GM12878 (cell line): ENCODE measurements at regions not wholly inside any gene's neighbourhood (a gene's known extent, or its start where the extent isn't known, plus 50 kb on each side); places are given as distances from the start of the nearest gene placed in this dataset.

Experiments used
- ATF3 ChIP-seq: IDR thresholded peaks from 2 replicates; pipeline ENCODE4 v1.6.1; 2011; ENCODE audit warnings: low read depth, mild to moderate bottlenecking, low read length, moderate library complexity, borderline replicate concordance; ENCODE audit errors: extremely low read depth
- CHD2 ChIP-seq: IDR thresholded peaks from 2 replicates; pipeline ENCODE4 v1.6.1; 2011; ENCODE audit warnings: low read depth, low read length, improper control_type of control experiment, borderline replicate concordance
- RAD51 ChIP-seq: fragments of 450-650 bp; IDR thresholded peaks from 2 replicates; pipeline ENCODE4 v1.6.1; 2016; ENCODE audit warnings: moderate library complexity, mild to moderate bottlenecking, inconsistent platforms
- SREBF1 ChIP-seq: IDR thresholded peaks from 2 replicates; pipeline ENCODE4 v1.6.1; 2012; ENCODE audit warnings: mild to moderate bottlenecking, low read length
- SRF ChIP-seq, 2 experiments: IDR thresholded peaks; 2 replicates each; pipeline ENCODE4 v1.6.1; 2011; ENCODE audit warnings: low read depth in 2 of 2, low read length in 2 of 2, mild to moderate bottlenecking in 1 of 2, moderate library complexity in 1 of 2
- ZNF274 ChIP-seq: IDR thresholded peaks from one replicate; pipeline ENCODE4 v1.8.0; 2011; ENCODE audit not compliant: insufficient read length, insufficient read depth
- TF ChIP-seq, protein P1 (sequence below): fragments of 450-650 bp; IDR thresholded peaks from 2 replicates; pipeline ENCODE4 v1.6.1; 2017; ENCODE audit warnings: mild to moderate bottlenecking, moderate library complexity
- TF ChIP-seq, protein P2 (sequence below): IDR thresholded peaks from 2 replicates; pipeline ENCODE4 v1.6.1; 2012; ENCODE audit warnings: improper control_type of control experiment, low read depth, low read length; ENCODE audit not compliant: insufficient replicate concordance

- TF ChIP-seq ZNF274 (no peak), RAD51 (no peak), SRF (IDR thresholded peaks at IDR 0.05; ENCODE audit: low read depth in 2 of 2, low read length in 2 of 2) (no peak), SREBF1 (no peak), ATF3 (no peak), CHD2 (no peak)
- TF ChIP-seq, protein P1, sequence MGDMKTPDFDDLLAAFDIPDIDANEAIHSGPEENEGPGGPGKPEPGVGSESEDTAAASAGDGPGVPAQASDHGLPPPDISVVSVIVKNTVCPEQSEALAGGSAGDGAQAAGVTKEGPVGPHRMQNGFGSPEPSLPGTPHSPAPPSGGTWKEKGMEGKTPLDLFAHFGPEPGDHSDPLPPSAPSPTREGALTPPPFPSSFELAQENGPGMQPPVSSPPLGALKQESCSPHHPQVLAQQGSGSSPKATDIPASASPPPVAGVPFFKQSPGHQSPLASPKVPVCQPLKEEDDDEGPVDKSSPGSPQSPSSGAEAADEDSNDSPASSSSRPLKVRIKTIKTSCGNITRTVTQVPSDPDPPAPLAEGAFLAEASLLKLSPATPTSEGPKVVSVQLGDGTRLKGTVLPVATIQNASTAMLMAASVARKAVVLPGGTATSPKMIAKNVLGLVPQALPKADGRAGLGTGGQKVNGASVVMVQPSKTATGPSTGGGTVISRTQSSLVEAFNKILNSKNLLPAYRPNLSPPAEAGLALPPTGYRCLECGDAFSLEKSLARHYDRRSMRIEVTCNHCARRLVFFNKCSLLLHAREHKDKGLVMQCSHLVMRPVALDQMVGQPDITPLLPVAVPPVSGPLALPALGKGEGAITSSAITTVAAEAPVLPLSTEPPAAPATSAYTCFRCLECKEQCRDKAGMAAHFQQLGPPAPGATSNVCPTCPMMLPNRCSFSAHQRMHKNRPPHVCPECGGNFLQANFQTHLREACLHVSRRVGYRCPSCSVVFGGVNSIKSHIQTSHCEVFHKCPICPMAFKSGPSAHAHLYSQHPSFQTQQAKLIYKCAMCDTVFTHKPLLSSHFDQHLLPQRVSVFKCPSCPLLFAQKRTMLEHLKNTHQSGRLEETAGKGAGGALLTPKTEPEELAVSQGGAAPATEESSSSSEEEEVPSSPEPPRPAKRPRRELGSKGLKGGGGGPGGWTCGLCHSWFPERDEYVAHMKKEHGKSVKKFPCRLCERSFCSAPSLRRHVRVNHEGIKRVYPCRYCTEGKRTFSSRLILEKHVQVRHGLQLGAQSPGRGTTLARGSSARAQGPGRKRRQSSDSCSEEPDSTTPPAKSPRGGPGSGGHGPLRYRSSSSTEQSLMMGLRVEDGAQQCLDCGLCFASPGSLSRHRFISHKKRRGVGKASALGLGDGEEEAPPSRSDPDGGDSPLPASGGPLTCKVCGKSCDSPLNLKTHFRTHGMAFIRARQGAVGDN = no peak
- TF ChIP-seq, protein P2, sequence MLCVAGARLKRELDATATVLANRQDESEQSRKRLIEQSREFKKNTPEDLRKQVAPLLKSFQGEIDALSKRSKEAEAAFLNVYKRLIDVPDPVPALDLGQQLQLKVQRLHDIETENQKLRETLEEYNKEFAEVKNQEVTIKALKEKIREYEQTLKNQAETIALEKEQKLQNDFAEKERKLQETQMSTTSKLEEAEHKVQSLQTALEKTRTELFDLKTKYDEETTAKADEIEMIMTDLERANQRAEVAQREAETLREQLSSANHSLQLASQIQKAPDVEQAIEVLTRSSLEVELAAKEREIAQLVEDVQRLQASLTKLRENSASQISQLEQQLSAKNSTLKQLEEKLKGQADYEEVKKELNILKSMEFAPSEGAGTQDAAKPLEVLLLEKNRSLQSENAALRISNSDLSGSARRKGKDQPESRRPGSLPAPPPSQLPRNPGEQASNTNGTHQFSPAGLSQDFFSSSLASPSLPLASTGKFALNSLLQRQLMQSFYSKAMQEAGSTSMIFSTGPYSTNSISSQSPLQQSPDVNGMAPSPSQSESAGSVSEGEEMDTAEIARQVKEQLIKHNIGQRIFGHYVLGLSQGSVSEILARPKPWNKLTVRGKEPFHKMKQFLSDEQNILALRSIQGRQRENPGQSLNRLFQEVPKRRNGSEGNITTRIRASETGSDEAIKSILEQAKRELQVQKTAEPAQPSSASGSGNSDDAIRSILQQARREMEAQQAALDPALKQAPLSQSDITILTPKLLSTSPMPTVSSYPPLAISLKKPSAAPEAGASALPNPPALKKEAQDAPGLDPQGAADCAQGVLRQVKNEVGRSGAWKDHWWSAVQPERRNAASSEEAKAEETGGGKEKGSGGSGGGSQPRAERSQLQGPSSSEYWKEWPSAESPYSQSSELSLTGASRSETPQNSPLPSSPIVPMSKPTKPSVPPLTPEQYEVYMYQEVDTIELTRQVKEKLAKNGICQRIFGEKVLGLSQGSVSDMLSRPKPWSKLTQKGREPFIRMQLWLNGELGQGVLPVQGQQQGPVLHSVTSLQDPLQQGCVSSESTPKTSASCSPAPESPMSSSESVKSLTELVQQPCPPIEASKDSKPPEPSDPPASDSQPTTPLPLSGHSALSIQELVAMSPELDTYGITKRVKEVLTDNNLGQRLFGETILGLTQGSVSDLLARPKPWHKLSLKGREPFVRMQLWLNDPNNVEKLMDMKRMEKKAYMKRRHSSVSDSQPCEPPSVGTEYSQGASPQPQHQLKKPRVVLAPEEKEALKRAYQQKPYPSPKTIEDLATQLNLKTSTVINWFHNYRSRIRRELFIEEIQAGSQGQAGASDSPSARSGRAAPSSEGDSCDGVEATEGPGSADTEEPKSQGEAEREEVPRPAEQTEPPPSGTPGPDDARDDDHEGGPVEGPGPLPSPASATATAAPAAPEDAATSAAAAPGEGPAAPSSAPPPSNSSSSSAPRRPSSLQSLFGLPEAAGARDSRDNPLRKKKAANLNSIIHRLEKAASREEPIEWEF = no peak
Measured at GRCh38 chr22:48418831-48419230, 1408.8 kb downstream of the BRD1 start (continued).
